IPS DF 6.9 (cell line): ENCODE measurements at regions not wholly inside any gene's neighbourhood (a gene's known extent, or its start where the extent isn't known, plus 50 kb on each side); places are given as distances from the start of the nearest gene placed in this dataset.
"Not testable (repeated sequence)": the region's sequence is repeated elsewhere in the genome, so short reads cannot be mapped to it uniquely, and the experiment has no call there.

Experiments
- DNase-seq: peaks from one replicate; pipeline ENCODE4 v3.0.0-alpha.2; 2013; ENCODE audit warnings: low read depth, low spot score
- H3K27ac ChIP-seq: one replicate; pipeline ENCODE4 v1.5.1; 2013; ENCODE audit warnings: low read length, control low read depth
- H3K27me3 ChIP-seq: 2 replicates; pipeline ENCODE4 v1.6.1; 2013; ENCODE audit warnings: mild to moderate bottlenecking, low read length; ENCODE audit not compliant: control insufficient read depth, insufficient read depth
- H3K36me3 ChIP-seq: 2 replicates; pipeline ENCODE4 v1.6.1; 2013; ENCODE audit warnings: low read length; ENCODE audit not compliant: control insufficient read depth, insufficient read depth
- H3K4me1 ChIP-seq: 2 replicates; pipeline ENCODE4 v1.6.1; 2013; ENCODE audit warnings: low read length; ENCODE audit not compliant: control insufficient read depth, insufficient read depth
- H3K4me3 ChIP-seq: 2 replicates; pipeline ENCODE4 v1.5.1; 2013; ENCODE audit warnings: mild to moderate bottlenecking, low read length
- H3K9me3 ChIP-seq: 2 replicates; pipeline ENCODE4 v1.6.1; 2013; ENCODE audit warnings: low read length, inconsistent platforms; ENCODE audit not compliant: control insufficient read depth, insufficient read depth
- WGBS: extraction: QIAGEN DNeasy Blood & Tissue Kit; methylation state at CpG from one replicate; pipeline ENCODE4 v1.1.7; 2013; ENCODE audit warnings: mixed read lengths, missing lambda C conversion rate; ENCODE audit not compliant: insufficient read length, insufficient coverage; 5-methylcytosine and 5-hydroxymethylcytosine counted together

DNA sequence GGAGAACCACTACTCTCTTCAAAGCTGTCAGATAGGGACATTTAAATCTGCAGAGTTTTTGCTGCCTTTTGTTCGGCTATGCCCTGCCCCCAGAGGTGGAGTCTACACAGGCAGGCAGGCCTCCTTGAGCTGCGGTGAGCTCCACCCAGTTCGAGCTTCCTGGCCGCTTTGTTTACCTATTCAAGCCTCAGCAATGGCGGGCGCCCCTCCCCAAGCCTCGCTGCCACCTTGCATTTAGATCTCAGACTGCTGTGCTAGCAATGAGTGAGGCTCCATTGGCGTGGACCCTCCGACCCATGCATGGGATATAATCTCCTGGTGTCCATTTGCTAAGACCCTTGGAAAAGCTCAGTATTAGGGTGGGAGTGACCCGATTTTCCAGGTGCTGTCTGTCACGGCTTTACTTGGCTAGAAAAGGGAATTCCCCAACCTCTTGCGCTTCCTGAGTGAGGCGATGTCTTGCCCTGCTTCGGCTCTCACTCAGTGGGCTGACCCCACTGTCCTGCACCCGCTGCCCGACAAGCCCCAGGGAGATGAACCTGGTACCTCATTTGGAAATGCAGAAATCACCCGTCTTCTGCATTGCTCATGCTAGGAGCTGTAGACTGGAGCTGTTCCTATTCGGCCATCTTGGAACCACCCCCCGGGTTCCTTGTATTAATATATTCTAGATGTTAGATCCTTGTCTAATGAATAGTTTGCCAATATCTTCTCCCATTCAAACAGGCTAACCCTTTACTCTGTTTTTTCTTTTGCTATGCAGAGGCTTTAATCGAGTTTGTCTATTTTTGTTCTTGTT, 113.8 kb downstream of the COX7C start:
- not testable (repeated sequence) for H3K4me3 ChIP-seq, H3K36me3 ChIP-seq, H3K9me3 ChIP-seq, H3K27ac ChIP-seq, H3K4me1 ChIP-seq, H3K27me3 ChIP-seq, DNase-seq
- WGBS = no CpG with 5 or more reads among the region's 20 CpGs

DNA sequence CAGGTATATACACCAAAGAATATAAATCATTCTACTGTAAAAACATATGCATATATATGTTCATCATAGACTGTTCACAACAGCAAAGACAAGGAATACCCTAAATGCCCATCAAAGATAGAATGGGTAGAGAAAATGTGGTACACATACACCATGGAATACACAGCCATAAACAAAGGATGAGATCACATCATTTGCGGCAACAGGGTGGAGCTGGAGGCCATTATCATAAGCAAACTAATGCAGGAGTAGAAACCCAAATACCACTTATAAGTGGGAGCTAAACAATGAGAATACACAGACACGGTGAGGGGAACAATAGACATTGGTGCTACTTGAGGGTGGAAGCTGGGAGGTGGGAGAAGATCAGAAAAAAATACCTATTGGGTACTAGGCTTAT, 117.6 kb downstream of the COX7C start:
- Histone ChIP-seq H3K4me3 (no peak overlapping the region), H3K36me3 (no peaks in the 10 kb centered on the region), H3K4me1 (no peaks in the 10 kb centered on the region), H3K9me3 (no peaks in the 10 kb centered on the region), H3K27me3 (no peaks in the 10 kb centered on the region), H3K27ac (no peak overlapping the region)
- WGBS = no CpG with 5 or more reads among the region's 2 CpGs
- no peak for DNase-seq

DNA sequence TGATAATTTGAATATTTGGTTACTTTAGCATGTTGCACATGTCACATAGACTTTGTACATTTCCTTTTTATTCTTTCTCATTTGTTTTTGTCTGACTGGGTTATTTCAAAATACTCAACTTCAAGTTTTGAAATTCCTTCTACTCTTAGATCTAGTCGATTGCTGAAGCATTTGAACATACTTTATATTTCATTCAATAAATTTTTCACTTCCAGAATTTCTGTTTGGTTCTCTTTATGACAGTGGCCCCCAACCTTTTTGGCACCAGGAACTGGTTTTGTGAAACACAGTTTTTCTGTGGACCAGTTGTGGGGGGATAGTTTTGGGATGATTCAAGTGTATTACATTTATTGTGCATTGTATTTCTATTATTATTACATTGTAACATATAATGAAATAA, 119.8 kb downstream of the COX7C start:
- H3K36me3 ChIP-seq = no peaks in the 10 kb centered on the region
- WGBS = 100% methylated on average over 1 of the region's 1 CpG
- no peaks in the 10 kb centered on the region for H3K9me3 ChIP-seq
- no peak overlapping the region for H3K27ac ChIP-seq
- no peaks in the 10 kb centered on the region for H3K27me3 ChIP-seq
- DNase-seq = no peak
- H3K4me3 ChIP-seq = no peak overlapping the region
- H3K4me1 ChIP-seq = no peaks in the 10 kb centered on the region

DNA sequence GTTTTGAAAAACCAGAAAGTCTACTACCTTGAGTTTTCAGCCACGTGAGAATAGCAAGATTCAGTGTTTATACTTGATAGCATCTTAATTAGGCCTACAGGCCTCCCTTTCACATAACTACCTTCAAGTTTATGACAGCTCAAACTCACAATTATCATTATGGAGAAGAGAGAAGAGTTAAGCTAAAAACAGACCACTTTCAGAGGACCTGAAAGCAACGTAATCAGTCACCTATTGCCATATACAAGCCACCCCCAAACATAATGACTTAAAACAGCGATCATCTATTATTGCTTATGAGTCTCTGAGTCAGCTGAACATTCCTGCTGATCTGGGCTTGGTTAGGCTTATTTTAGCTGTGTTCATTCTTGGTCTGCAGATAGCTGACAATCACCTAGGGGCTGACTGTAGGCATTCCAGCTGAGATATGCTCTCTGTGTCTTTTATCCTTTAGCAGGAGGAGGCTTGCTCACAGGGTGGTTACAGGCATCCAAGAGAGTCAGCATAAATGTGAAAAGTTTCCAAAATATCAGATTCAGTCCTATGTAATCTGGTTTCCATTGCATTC, 130.9 kb downstream of the COX7C start:
- Histone ChIP-seq H3K27ac (no peak overlapping the region), H3K36me3 (no peaks in the 10 kb centered on the region), H3K4me3 (no peak overlapping the region), H3K9me3 (no peaks in the 10 kb centered on the region), H3K27me3 (no peaks in the 10 kb centered on the region), H3K4me1 (no peaks in the 10 kb centered on the region)
- DNase-seq = no peak
- WGBS = no CpG with 5 or more reads among the region's 3 CpGs

DNA sequence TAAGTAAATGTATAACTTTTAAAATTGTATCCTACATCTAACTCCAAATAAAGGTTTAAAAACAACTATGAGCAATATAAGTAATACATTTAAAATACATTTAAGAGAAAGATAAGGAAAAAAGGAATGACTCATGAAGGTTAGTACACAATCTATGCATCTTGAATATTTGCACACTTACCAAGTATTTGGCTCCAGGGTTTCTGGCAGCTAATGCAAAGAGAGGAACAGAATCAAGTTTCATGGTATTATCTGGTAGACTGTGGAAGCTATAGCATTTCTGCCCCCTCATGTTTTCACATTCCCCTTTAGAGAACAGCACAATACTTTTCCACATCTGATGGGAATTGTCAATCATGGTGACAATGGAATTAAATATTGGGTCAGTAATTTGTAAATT, 132.1 kb downstream of the COX7C start:
- no peak for DNase-seq
- no peak overlapping the region for H3K27ac ChIP-seq

DNA sequence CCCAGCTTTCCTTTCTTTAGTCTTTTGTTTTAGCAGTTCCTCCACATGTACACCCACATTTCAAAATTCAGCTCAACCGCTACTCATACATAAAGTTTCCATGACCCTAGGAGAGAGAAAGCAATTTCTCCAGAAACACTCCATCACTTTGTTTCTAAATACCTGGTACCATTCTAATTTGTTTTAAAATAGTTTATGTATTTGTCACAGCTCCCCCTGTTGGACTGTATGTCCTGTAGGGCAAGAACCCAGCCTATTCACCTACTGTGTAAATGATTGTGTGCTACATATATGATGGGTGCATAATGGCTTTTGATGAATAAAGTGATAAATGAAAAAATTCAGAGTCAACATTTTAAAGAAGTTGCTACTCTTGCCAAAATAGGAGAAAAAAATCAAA, 139.1 kb downstream of the COX7C start:
- H3K36me3 ChIP-seq = no peaks in the 10 kb centered on the region
- no peak for DNase-seq
- no peak overlapping the region for H3K4me3 ChIP-seq
- no CpG with 5 or more reads among the region's 1 CpG for WGBS
- H3K4me1 ChIP-seq = no peaks in the 10 kb centered on the region
- H3K9me3 ChIP-seq = no peaks in the 10 kb centered on the region
- H3K27ac ChIP-seq = no peak overlapping the region
- H3K27me3 ChIP-seq = no peaks in the 10 kb centered on the region

More for the DNA sequence above, 132.1 kb downstream of the COX7C start:
- no peaks in the 10 kb centered on the region for H3K27me3 ChIP-seq
- no peaks in the 10 kb centered on the region for H3K9me3 ChIP-seq
- no peak overlapping the region for H3K4me3 ChIP-seq
- no peaks in the 10 kb centered on the region for H3K36me3 ChIP-seq
- H3K4me1 ChIP-seq = no peaks in the 10 kb centered on the region

DNA sequence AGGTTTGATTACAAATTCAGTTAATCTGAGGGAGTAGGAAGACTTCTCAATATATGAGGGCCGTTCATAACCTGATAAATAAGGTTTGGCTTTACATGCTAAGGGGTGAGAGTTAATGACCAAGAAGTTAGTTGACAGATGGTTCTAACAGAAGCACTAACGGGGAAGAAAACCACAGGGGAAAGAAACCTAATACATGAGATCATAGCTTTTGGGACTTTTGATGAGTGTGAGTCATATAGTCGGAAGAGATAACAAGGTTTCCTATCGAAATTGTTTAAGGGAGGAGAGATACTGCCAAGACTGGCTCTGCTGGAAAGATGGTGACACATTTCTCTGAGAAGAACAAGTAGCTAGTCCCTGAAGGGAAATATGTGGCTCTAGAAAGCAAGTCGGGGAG, 140.1 kb downstream of the COX7C start:
- no peaks in the 10 kb centered on the region for H3K36me3 ChIP-seq
- H3K4me3 ChIP-seq = no peak overlapping the region
- no CpG with 5 or more reads among the region's 5 CpGs for WGBS
- H3K27ac ChIP-seq = no peak overlapping the region
- H3K27me3 ChIP-seq = no peaks in the 10 kb centered on the region
- H3K9me3 ChIP-seq = no peaks in the 10 kb centered on the region
- H3K4me1 ChIP-seq = no peaks in the 10 kb centered on the region
- no peak for DNase-seq

DNA sequence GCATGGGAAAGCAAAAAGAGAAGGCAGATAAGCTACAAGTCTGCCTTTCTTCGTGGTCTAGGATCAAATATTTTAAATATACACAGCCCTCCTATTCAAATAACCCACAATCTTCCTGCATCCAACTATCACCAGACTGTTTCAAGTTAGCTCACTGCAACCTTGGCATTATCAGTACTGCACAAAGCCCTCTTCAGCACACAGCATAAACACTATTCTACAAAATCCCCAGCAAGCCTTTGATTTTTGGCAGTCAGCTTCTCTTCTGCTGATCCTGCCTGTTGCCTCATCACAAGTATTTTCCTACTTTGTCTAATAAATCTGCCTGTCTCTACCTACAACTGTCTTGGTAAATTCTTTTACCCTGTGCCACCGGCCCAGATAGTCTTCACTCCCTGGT, 142.9 kb downstream of the COX7C start:
- WGBS = no CpG with 5 or more reads among the region's 2 CpGs
- H3K27ac ChIP-seq = no peak overlapping the region

DNA sequence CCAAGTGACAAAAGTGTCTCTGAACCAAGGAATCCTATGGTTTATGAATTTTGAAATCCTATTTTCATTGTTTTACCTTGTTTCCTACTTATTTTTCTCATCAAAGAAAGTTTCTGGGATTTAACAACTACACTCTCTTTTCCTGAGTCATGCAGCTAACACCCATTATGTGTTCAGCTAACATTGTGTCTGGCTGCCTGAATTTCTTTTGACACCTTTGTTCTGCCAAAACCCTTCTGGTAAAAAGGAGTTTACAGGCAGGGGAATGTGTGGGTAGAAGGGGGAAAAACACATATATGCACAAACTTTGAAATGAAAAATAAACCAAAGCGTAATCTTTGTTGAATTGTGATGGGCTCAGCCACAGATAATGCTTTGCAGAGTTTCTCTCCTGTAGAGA, 146.2 kb downstream of the COX7C start:
- WGBS = no CpG with 5 or more reads among the region's 1 CpG
- H3K9me3 ChIP-seq = peaks cover 1% of the 10 kb centered on the region; the same call in 1 of the 2 replicates
- no peak overlapping the region for H3K4me3 ChIP-seq
- no peaks in the 10 kb centered on the region for H3K27me3 ChIP-seq
- no peak for DNase-seq
- no peaks in the 10 kb centered on the region for H3K4me1 ChIP-seq
- no peaks in the 10 kb centered on the region for H3K36me3 ChIP-seq
- no peak overlapping the region for H3K27ac ChIP-seq

More for the DNA sequence above, 142.9 kb downstream of the COX7C start:
- no peaks in the 10 kb centered on the region for H3K4me1 ChIP-seq
- no peak overlapping the region for H3K4me3 ChIP-seq
- DNase-seq = no peak
- H3K27me3 ChIP-seq = no peaks in the 10 kb centered on the region
- no peaks in the 10 kb centered on the region for H3K9me3 ChIP-seq
- no peaks in the 10 kb centered on the region for H3K36me3 ChIP-seq

DNA sequence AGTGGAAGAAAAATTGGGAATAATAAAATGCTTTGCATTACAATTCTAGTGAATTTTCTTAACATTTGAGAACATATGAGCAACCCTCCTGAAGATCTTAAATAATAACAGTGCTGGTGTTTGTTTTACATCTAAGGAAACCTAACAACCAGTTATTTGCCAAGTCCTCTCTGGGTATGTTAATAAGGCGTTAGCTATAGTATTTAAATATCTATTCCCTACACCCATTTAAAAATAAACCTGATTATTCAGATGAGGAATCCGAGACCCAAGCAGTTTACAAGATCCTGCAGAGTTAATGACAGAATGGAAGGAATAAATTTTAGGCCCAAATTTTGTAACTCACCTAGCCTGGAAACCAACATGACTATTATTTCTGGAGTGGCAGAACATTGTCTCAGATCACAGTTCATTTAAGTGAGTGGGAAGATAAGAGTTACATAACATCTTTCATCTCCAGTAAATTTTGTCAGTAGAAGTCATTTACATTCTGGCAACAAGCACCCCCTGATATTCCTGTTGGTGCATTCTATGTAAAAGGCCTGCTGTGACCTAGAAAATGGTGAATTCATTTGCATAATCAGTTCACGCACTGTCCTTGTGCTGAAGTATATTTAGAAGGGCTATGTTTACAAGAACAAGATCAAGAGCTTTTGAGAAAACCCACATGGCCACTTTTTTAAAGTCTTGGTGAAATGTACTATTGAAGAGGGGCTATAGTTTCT, 148.2 kb downstream of the COX7C start:
- no peaks in the 10 kb centered on the region for H3K36me3 ChIP-seq
- H3K4me1 ChIP-seq = no peaks in the 10 kb centered on the region
- no peak overlapping the region for H3K4me3 ChIP-seq
- WGBS = no CpG with 5 or more reads among the region's 3 CpGs
- H3K9me3 ChIP-seq = peaks cover 1% of the 10 kb centered on the region; the same call in 1 of the 2 replicates
- DNase-seq = no peak
- H3K27ac ChIP-seq = no peak overlapping the region
- no peaks in the 10 kb centered on the region for H3K27me3 ChIP-seq
